B cell (primary cell): ENCODE measurements at regions not wholly inside any gene's neighbourhood (a gene's known extent, or its start where the extent isn't known, plus 50 kb on each side); places are given as distances from the start of the nearest gene placed in this dataset.

Source experiments
- EZH2 ChIP-seq: IDR thresholded peaks from 2 replicates; pipeline ENCODE4 v1.6.1; 2012; ENCODE audit warnings: borderline replicate concordance, low read depth, mild to moderate bottlenecking, moderate library complexity, low read length; ENCODE audit not compliant: insufficient read depth, poor library complexity, severe bottlenecking
- TF ChIP-seq, protein P1 (sequence below): fragments of 200-600 bp; IDR thresholded peaks from one replicate; pipeline ENCODE4 v1.8.0; 2022; ENCODE audit warnings: antibody characterized with exemption, mild to moderate bottlenecking

DNA sequence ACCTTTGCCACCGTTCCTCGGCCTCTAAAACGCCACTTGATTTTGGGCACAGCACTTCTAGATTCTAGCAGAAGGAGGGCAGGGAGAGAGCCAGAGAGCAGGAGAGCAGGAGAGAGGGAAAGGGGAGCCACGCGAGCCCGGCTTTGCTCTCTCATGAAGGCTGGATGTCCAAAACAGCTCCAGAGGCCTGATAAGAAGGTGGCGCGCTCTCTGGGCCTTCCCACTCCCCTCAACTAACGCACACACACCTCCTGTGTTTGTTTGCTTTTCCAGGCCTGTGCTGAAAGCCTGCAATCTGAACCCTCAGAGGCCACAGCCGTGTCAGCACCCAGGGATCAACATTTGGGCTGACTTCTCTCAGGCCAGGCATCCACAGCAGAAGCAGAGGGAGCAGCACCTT, 184.8 kb upstream of the SOX11 start:
- TF ChIP-seq EZH2: no peak
- TF ChIP-seq, protein P1, sequence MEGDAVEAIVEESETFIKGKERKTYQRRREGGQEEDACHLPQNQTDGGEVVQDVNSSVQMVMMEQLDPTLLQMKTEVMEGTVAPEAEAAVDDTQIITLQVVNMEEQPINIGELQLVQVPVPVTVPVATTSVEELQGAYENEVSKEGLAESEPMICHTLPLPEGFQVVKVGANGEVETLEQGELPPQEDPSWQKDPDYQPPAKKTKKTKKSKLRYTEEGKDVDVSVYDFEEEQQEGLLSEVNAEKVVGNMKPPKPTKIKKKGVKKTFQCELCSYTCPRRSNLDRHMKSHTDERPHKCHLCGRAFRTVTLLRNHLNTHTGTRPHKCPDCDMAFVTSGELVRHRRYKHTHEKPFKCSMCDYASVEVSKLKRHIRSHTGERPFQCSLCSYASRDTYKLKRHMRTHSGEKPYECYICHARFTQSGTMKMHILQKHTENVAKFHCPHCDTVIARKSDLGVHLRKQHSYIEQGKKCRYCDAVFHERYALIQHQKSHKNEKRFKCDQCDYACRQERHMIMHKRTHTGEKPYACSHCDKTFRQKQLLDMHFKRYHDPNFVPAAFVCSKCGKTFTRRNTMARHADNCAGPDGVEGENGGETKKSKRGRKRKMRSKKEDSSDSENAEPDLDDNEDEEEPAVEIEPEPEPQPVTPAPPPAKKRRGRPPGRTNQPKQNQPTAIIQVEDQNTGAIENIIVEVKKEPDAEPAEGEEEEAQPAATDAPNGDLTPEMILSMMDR: no peak
